HUDEP-2 (cell line): ENCODE measurements at regions not wholly inside any gene's neighbourhood (a gene's known extent, or its start where the extent isn't known, plus 50 kb on each side); places are given as distances from the start of the nearest gene placed in this dataset.
A peak's percentile ranks its signal among the peaks of the same experiment; 100 is the strongest.
"Not testable (repeated sequence)": the region's sequence is repeated elsewhere in the genome, so short reads cannot be mapped to it uniquely, and the experiment has no call there.

Experiments used
- DNase-seq, 76 experiments: peaks; one replicate each; lab custom pipeline; 2025; ENCODE audit not compliant: unreplicated experiment in 76 of 76; lab: John Stamatoyannopoulos, UW

- DNase-seq, result no peak
Observed at GRCh38 chr7:48992816-48993215, 68.5 kb downstream of the CDC14C start.

- peak in 31 of 76 experiments; percentile 1 to 47 (median 10) for DNase-seq
Observed at GRCh38 chr7:49001610-49002033, 77.3 kb downstream of the CDC14C start.

GRCh38 chr7:49010717-49011116 lies 86.4 kb downstream of the CDC14C start:
- no peak for DNase-seq

GRCh38 chr7:49014870-49015269 lies 90.5 kb downstream of the CDC14C start:
- DNase-seq, result no peak

- no peak for DNase-seq
Observed at GRCh38 chr7:49020145-49020544, 95.8 kb downstream of the CDC14C start.

- no peak for DNase-seq
Observed at GRCh38 chr7:49022448-49022847, 98.1 kb downstream of the CDC14C start.

GRCh38 chr7:49023345-49024328 lies 99.3 kb downstream of the CDC14C start:
- no peak for DNase-seq

GRCh38 chr7:49030221-49030620 lies 105.9 kb downstream of the CDC14C start:
- no peak for DNase-seq

- DNase-seq, result not testable (repeated sequence)
Observed at GRCh38 chr7:49033140-49033539, 108.8 kb downstream of the CDC14C start.

GRCh38 chr7:49037346-49038210 lies 113.2 kb downstream of the CDC14C start:
- DNase-seq, result no peak

- DNase-seq, result no peak
Observed at GRCh38 chr7:49038821-49039358, 114.5 kb downstream of the CDC14C start.

- no peak for DNase-seq
Observed at GRCh38 chr7:49060743-49061142, 136.4 kb downstream of the CDC14C start.

- DNase-seq, result no peak
Observed at GRCh38 chr7:49074538-49074937, 150.2 kb downstream of the CDC14C start.

GRCh38 chr7:49080896-49081475 lies 156.6 kb downstream of the CDC14C start:
- DNase-seq, result no peak

- no peak for DNase-seq
Observed at GRCh38 chr7:49088017-49088416, 163.7 kb downstream of the CDC14C start.

- no peak for DNase-seq
Observed at GRCh38 chr7:49089717-49090116, 165.4 kb downstream of the CDC14C start.

GRCh38 chr7:49091089-49091488 lies 166.7 kb downstream of the CDC14C start:
- DNase-seq, result no peak

- DNase-seq, result no peak
Observed at GRCh38 chr7:49091519-49091918, 167.2 kb downstream of the CDC14C start.

GRCh38 chr7:49093218-49093617 lies 168.9 kb downstream of the CDC14C start:
- DNase-seq, result no peak

- no peak for DNase-seq
Observed at GRCh38 chr7:49094866-49095265, 170.5 kb downstream of the CDC14C start.
